Right lobe of liver (tissue), 6 donors: ENCODE measurements at regions not wholly inside any gene's neighbourhood (a gene's known extent, or its start where the extent isn't known, plus 50 kb on each side); places are given as distances from the start of the nearest gene placed in this dataset.
A peak's percentile ranks its signal among the peaks of the same experiment; 100 is the strongest.
"Not testable (repeated sequence)": the region's sequence is repeated elsewhere in the genome, so short reads cannot be mapped to it uniquely, and the experiment has no call there.

Experiments used
- ATAC-seq, 4 donors: fragments of 200-7000 bp; cut with Tn5 transposase; one replicate each; pipeline ENCODE4 v1.9.1; 2020; ENCODE audit warnings: mild to moderate bottlenecking in 4 of 4, moderate library complexity in 4 of 4
- DNase-seq, 3 donors: peaks; one replicate each; pipeline ENCODE4 v3.0.0-alpha.2; 2020
- H3K27ac ChIP-seq, 3 donors: fragments of 200-600 bp; one replicate each; pipeline ENCODE4 v1.8.0; 2022
- H3K27me3 ChIP-seq, 2 donors: fragments of 200-600 bp; one replicate each; pipeline ENCODE4 v1.8.0; 2022
- H3K36me3 ChIP-seq, 4 donors: fragments of 200-600 bp; sonication (generic) in 1 of 4; one replicate each; pipeline versions ENCODE4 v1.5.1 to v1.8.0; 2017 to 2022; ENCODE audit warnings: control low read depth in 1 of 4
- H3K4me1 ChIP-seq, 4 donors: fragments of 200-600 bp; sonication (generic) in 1 of 4; one replicate each; pipeline versions ENCODE4 v1.5.1 to v1.8.0; 2017 to 2022; ENCODE audit warnings: control low read depth in 1 of 4
- H3K4me3 ChIP-seq, 3 donors: fragments of 200-600 bp; one replicate each; pipeline ENCODE4 v1.8.0; 2022
- H3K9me3 ChIP-seq, 4 donors: fragments of 200-600 bp; sonication (generic) in 1 of 4; one replicate each; pipeline versions ENCODE4 v1.5.1 to v1.8.0; 2017 to 2022; ENCODE audit warnings: control low read depth in 1 of 4
- POLR2A ChIP-seq: fragments of 450-650 bp; IDR thresholded peaks from one replicate; pipeline ENCODE4 v1.6.1; 2017; ENCODE audit warnings: antibody characterized with exemption, mild to moderate bottlenecking
- WGBS: methylation state at CpG from one replicate; pipeline ENCODE4 v1.1.6; 2018; ENCODE audit warnings: low coverage, low lambda C conversion rate; ENCODE audit not compliant: insufficient coverage; ENCODE audit errors: missing lambda C conversion rate; 5-methylcytosine and 5-hydroxymethylcytosine counted together
- intact Hi-C, 2 donors: fragments of 100-400 bp; cut with DNase I; formaldehyde crosslinking; loops; one replicate each; pipeline versions ENCODE4 v1.11.2 to v1.14.1; 2022
- TF ChIP-seq, protein P1 (sequence below), 4 donors: fragments of 200-600 bp in 3 of 4; fragments of 450-650 bp in 1 of 4; IDR thresholded peaks; one replicate each; pipeline versions ENCODE4 v1.5.1 to v1.8.0; 2016 to 2022; ENCODE audit warnings: antibody characterized with exemption in 4 of 4, mild to moderate bottlenecking in 2 of 4
- donor health status: DM: no; HTN: yes; CAD: no.
- donor health status: DM: no; HTN: no; CAD: no.
- donor health status: DM: no; HTN: no; CAD: no.
- donor health status: DM: no; HTN: yes; CAD: no.
- donor health status: DM: no; HTN: yes; CAD: no.

DNA sequence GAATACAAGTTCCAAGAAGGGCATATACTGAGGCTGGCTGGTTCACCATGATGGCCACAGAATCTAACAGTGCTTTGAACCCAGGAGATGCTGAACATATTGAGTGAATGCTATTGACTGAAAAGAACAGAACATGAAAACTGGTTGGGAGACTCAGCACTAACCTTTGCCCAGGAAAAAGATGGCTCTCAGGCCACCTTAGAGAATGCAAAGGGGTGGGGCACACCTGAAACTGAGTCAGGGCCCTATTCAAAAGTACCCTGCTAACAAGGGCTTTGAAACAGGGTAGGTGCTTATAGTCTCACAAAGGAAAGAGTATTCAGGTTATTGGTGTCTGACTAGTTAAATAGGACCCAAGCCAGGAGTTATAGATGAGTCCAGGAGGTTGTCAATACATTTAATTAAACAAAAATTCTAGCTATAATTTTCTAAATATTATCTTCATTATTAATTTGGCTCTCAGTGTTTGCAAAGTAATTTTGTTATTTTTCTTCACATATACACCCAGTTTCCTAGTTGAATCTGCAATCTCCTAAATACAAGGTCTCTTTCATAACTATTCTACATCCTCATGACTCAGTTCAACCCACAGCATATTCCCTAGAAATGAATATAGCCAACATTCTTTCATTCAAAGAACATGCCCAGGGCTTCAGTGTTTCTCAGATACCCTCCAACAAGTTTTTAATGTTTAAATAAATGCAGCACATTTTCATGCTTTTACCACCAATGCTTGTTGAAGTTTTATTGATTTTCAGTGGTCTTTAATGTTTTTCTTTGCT, 144.2 kb upstream of the RAPGEF2 start:
- ATAC-seq, result no peak
- no peak for TF ChIP-seq POLR2A
- TF ChIP-seq, protein P1, sequence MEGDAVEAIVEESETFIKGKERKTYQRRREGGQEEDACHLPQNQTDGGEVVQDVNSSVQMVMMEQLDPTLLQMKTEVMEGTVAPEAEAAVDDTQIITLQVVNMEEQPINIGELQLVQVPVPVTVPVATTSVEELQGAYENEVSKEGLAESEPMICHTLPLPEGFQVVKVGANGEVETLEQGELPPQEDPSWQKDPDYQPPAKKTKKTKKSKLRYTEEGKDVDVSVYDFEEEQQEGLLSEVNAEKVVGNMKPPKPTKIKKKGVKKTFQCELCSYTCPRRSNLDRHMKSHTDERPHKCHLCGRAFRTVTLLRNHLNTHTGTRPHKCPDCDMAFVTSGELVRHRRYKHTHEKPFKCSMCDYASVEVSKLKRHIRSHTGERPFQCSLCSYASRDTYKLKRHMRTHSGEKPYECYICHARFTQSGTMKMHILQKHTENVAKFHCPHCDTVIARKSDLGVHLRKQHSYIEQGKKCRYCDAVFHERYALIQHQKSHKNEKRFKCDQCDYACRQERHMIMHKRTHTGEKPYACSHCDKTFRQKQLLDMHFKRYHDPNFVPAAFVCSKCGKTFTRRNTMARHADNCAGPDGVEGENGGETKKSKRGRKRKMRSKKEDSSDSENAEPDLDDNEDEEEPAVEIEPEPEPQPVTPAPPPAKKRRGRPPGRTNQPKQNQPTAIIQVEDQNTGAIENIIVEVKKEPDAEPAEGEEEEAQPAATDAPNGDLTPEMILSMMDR (IDR thresholded peaks at IDR 0.05), result no peak
- Histone ChIP-seq H3K36me3 (no peaks in the 10 kb centered on the region), H3K27ac (no peak overlapping the region), H3K4me3 (no peak overlapping the region), H3K9me3 (no peaks in the 10 kb centered on the region), H3K4me1 (peaks cover 0 to 27% (median 0%) of the 10 kb centered on the region in 4 donors), H3K27me3 (no peaks in the 10 kb centered on the region)
- no peak for DNase-seq
- intact Hi-C loops, result no loop called here

DNA sequence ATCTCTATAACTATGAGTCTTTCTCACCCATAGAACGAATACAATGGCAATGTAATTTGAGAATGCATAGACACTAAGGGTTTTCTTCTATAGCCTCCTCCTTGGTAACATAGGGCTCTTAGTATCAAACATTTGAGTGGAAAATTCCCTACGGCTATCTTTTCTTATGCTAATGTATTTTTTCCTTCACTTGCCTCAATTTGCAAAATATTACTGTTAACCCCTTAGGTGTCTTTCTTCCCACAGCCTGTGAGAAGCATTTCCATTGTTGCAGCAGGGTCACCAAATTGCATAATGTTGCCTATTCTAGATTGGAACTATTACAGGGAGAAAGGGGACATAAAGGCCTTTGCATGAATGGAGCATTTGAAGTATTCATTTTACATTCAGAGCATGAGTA, 140.5 kb upstream of the RAPGEF2 start:
- TF ChIP-seq POLR2A, result no peak
- TF ChIP-seq, protein P1 (IDR thresholded peaks at IDR 0.05), result no peak
- 29% methylated on average over 2 of the region's 2 CpGs for WGBS

DNA sequence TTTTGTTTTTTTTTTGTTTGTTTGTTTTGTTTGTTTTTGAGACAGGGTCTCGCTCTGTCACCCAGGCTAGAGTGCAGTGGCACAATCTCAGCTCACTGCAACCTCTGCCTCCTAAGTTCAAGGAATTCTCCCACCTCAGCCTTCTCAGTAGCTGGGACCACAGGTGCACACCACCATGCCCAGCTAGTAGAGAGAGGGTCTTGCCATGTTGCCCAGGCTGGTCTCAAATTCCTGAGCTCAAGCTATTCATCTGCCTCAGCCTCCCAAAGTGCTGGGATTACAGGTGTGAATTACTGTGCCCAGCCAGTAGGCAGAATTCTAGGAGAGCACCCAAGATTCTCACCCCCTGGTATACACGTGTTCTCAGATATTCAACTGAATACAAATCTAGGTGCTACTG, 139.6 kb upstream of the RAPGEF2 start:
- H3K4me1 ChIP-seq, H3K36me3 ChIP-seq, H3K9me3 ChIP-seq, H3K4me3 ChIP-seq, H3K27ac ChIP-seq, DNase-seq, intact Hi-C loops, ATAC-seq, H3K27me3 ChIP-seq: not testable (repeated sequence)
- WGBS, result 92% methylated on average over 2 of the region's 2 CpGs

More for the DNA sequence above, 140.5 kb upstream of the RAPGEF2 start:
- intact Hi-C loops, result no loop called here
- Histone ChIP-seq H3K9me3 (no peaks in the 10 kb centered on the region), H3K4me1 (no peaks in the 10 kb centered on the region), H3K27me3 (no peaks in the 10 kb centered on the region), H3K36me3 (no peaks in the 10 kb centered on the region), H3K27ac (no peak overlapping the region), H3K4me3 (no peak overlapping the region)
- DNase-seq (no peak), ATAC-seq (no peak)

DNA sequence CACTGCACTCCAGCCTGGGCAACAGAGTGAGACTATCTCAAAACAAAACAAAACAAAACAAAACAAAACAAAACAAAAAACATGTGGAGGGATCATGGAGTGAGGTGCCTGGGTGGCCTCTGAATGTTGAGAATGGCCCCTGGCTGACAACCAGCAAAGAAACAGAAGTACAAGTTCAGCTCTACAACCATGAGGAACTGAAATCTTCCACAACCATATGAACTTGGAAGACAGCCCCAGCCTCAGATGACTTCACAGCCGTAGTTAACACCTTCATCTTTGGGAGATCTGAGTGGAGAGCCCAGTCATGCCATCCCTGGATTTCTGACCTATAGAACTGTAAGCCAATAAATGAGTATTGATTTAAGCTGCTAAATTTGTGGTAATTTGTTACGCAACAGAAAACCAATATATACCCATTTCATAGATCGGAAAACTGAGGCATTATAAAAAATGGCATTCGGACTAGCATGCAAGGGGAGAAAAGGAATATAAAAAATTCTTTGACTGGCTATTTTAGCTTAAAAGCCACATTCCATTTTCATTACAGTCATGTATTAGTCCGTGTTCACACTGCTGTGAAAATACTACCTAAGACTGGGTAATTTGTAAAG, 138.7 kb upstream of the RAPGEF2 start:
- WGBS, result 80% methylated on average over 5 of the region's 5 CpGs
- H3K27me3 ChIP-seq, result no peaks in the 10 kb centered on the region
- no peaks in the 10 kb centered on the region for H3K9me3 ChIP-seq
- no peaks in the 10 kb centered on the region for H3K36me3 ChIP-seq
- intact Hi-C loops, result no loop called here
- ATAC-seq, result peak in 2 of 4 donors; percentile 39 to 56
- H3K27ac ChIP-seq, result no peak overlapping the region
- TF ChIP-seq, protein P1 (IDR thresholded peaks at IDR 0.05), result no peak
- no peak for TF ChIP-seq POLR2A
- no peak overlapping the region for H3K4me3 ChIP-seq
- no peaks in the 10 kb centered on the region for H3K4me1 ChIP-seq
- DNase-seq, result no peak

DNA sequence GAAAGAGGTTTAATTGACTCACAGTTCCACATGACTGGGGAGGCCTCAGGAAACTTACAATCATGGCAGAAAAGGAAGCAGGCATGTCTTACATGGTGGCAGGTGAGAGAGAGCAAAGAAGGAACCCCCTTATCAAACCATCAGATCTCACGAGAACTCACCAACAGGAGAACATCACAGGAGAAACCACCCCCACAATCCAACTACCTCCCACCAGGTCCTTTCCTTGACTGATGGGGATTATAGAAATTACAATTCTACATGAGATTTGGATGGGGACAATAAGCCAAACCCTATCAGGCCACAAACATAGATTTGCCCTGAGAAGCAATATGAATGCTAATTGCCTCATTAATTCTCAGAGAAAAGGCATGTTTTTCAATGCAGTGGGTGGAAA, 138.2 kb upstream of the RAPGEF2 start:
- WGBS, result 67% methylated on average over 1 of the region's 1 CpG
- Histone ChIP-seq H3K27me3 (no peaks in the 10 kb centered on the region), H3K27ac (no peak overlapping the region), H3K9me3 (no peaks in the 10 kb centered on the region), H3K36me3 (no peaks in the 10 kb centered on the region), H3K4me3 (no peak overlapping the region), H3K4me1 (no peaks in the 10 kb centered on the region)
- no peak for ATAC-seq
- DNase-seq, result no peak
- TF ChIP-seq POLR2A, result no peak
- TF ChIP-seq, protein P1 (IDR thresholded peaks at IDR 0.05), result no peak
- intact Hi-C loops, result no loop called here
